Caco-2 (cell line): ENCODE measurements at regions not wholly inside any gene's neighbourhood (a gene's known extent, or its start where the extent isn't known, plus 50 kb on each side); places are given as distances from the start of the nearest gene placed in this dataset.

Source experiments
- BruUV-seq: library from RNA; stranded (reverse); fragments of 400-500 nt; replicated peaks from 2 replicates; lab custom pipeline; 2021; lab: Mats Ljungman, UMichigan
- CTCF ChIA-PET: fragments of 300-600 bp; sonication (Branson Sonifier 250); formaldehyde crosslinking; loops from one replicate; lab custom pipeline; 2022; ENCODE audit warnings: antibody characterized with exemption; lab: Charles Lee
- POLR2A ChIA-PET: fragments of 300-600 bp; sonication (Branson Sonifier 250); formaldehyde crosslinking; loops from one replicate; lab custom pipeline; 2022; ENCODE audit warnings: antibody characterized with exemption; lab: Charles Lee
- DNase-seq, 2 experiments: peaks; one replicate each; pipeline versions ENCODE4 v3.0.0 to v3.0.0-alpha.2; 2020 to 2022
- H3K27me3 ChIP-seq: replicated peaks from 2 replicates; pipeline ENCODE4 v1.6.0; 2011; ENCODE audit warnings: low read length; ENCODE audit not compliant: control insufficient read depth, insufficient read depth
- H3K36me3 ChIP-seq: 2 replicates; pipeline ENCODE4 v1.5.1; 2011; ENCODE audit warnings: low read length; ENCODE audit not compliant: control insufficient read depth, insufficient read depth
- H3K4me1 ChIP-seq: fragments of 250-450 bp; sonication (Bioruptor Pico); 2 replicates; pipeline ENCODE4 v1.5.1; 2020; ENCODE audit warnings: mild to moderate bottlenecking
- H3K4me3 ChIP-seq: 2 replicates; pipeline ENCODE4 v1.5.1; 2011; ENCODE audit warnings: low read depth, mild to moderate bottlenecking, control low read depth, low read length
- H3K9me3 ChIP-seq: fragments of 250-450 bp; sonication (Bioruptor Pico); 2 replicates; pipeline ENCODE4 v1.5.1; 2020; ENCODE audit warnings: mild to moderate bottlenecking, moderate library complexity
- H3K27ac Mint-ChIP-seq: one replicate; pipeline ENCODE4 v1.8.0; 2022; ENCODE audit warnings: mixed read lengths; ENCODE audit not compliant: unreplicated experiment
- H3K27me3 Mint-ChIP-seq: one replicate; pipeline ENCODE4 v1.8.0; 2022; ENCODE audit warnings: mixed read lengths; ENCODE audit not compliant: insufficient read depth, unreplicated experiment
- H3K36me3 Mint-ChIP-seq: one replicate; pipeline ENCODE4 v1.8.0; 2022; ENCODE audit warnings: mild to moderate bottlenecking, mixed read lengths; ENCODE audit not compliant: insufficient read depth, unreplicated experiment
- H3K4me1 Mint-ChIP-seq: one replicate; pipeline ENCODE4 v1.8.0; 2022; ENCODE audit warnings: low read depth, mixed read lengths; ENCODE audit not compliant: unreplicated experiment
- H3K4me3 Mint-ChIP-seq: one replicate; pipeline ENCODE4 v1.8.0; 2022; ENCODE audit warnings: mild to moderate bottlenecking, moderate library complexity, mixed read lengths; ENCODE audit not compliant: unreplicated experiment
- H3K9me3 Mint-ChIP-seq: one replicate; pipeline ENCODE4 v1.8.0; 2022; ENCODE audit warnings: mixed read lengths; ENCODE audit not compliant: unreplicated experiment
- CTCF ChIP-seq, 2 experiments: fragments of 200-600 bp in 1 of 2; IDR thresholded peaks; 1 replicate in 1 of 2; 2 replicates in 1 of 2; pipeline versions ENCODE4 v1.5.1 to v1.8.0; 2011 to 2022; ENCODE audit warnings: antibody characterized with exemption in 1 of 2, control low read depth in 1 of 2, inconsistent platforms in 1 of 2, low read depth in 1 of 2, low read length in 1 of 2, mild to moderate bottlenecking in 1 of 2, moderate library complexity in 1 of 2; ENCODE audit not compliant: insufficient read depth in 1 of 2, severe bottlenecking in 1 of 2, unreplicated experiment in 1 of 2
- intact Hi-C: fragments of 100-400 bp; cut with micrococcal nuclease; formaldehyde crosslinking; loops from one replicate; pipeline ENCODE4 v1.10.0; 2022; ENCODE audit not compliant: unreplicated experiment

GRCh38 chr12:105468464-105468863 is 138.0 kb downstream of the C12orf75 start:
- ChIA-PET CTCF (no interaction called here), POLR2A (no interaction called here)
- Histone ChIP-seq H3K4me1 (no peaks in the 10 kb centered on the region), H3K4me3 (no peak overlapping the region), H3K9me3 (no peaks in the 10 kb centered on the region), H3K27me3 (no peaks in the 10 kb centered on the region), H3K36me3 (no peaks in the 10 kb centered on the region)
- H3K36me3 Mint-ChIP-seq, result no peaks in the 10 kb centered on the region
- DNase-seq, result no peak
- peaks cover 13% of the 10 kb centered on the region for H3K4me1 Mint-ChIP-seq
- no peak for TF ChIP-seq CTCF (IDR thresholded peaks at IDR 0.05; ENCODE audit: insufficient read depth in 1 of 2, low read depth in 1 of 2, low read length in 1 of 2, severe bottlenecking in 1 of 2, unreplicated experiment in 1 of 2)
- no peak overlapping the region for H3K27ac Mint-ChIP-seq
- intact Hi-C loops, result no loop called here
- no peak overlapping the region for H3K4me3 Mint-ChIP-seq
- no TSS peak for BruUV-seq
- no peaks in the 10 kb centered on the region for H3K27me3 Mint-ChIP-seq
- no peaks in the 10 kb centered on the region for H3K9me3 Mint-ChIP-seq

- Mint-ChIP-seq H3K4me1 (peaks cover 13% of the 10 kb centered on the region), H3K27ac (no peak overlapping the region), H3K36me3 (no peaks in the 10 kb centered on the region), H3K9me3 (no peaks in the 10 kb centered on the region), H3K4me3 (no peak overlapping the region), H3K27me3 (no peaks in the 10 kb centered on the region)
- H3K4me3 ChIP-seq, result no peak overlapping the region
- TF ChIP-seq CTCF (IDR thresholded peaks at IDR 0.05; ENCODE audit: insufficient read depth in 1 of 2, low read depth in 1 of 2, low read length in 1 of 2, severe bottlenecking in 1 of 2, unreplicated experiment in 1 of 2), result no peak
- no peak for DNase-seq
- intact Hi-C loops, result no loop called here
- H3K27me3 ChIP-seq, result no peaks in the 10 kb centered on the region
- BruUV-seq, result no TSS peak
- no peaks in the 10 kb centered on the region for H3K9me3 ChIP-seq
- ChIA-PET POLR2A (no interaction called here), CTCF (no interaction called here)
- H3K4me1 ChIP-seq, result no peaks in the 10 kb centered on the region
- no peaks in the 10 kb centered on the region for H3K36me3 ChIP-seq
These were observed 138.7 kb downstream of the C12orf75 start for GRCh38 chr12:105469211-105469610.

GRCh38 chr12:105469701-105470100 is 139.2 kb downstream of the C12orf75 start:
- H3K4me3 Mint-ChIP-seq, result no peak overlapping the region
- BruUV-seq, result no TSS peak
- H3K9me3 Mint-ChIP-seq, result no peaks in the 10 kb centered on the region
- H3K4me1 ChIP-seq, result no peaks in the 10 kb centered on the region
- H3K36me3 ChIP-seq, result no peaks in the 10 kb centered on the region
- POLR2A ChIA-PET, result no interaction called here
- H3K27me3 ChIP-seq, result no peaks in the 10 kb centered on the region
- DNase-seq, result no peak
- H3K9me3 ChIP-seq, result no peaks in the 10 kb centered on the region
- CTCF ChIA-PET, result no interaction called here
- H3K4me1 Mint-ChIP-seq, result peaks cover 13% of the 10 kb centered on the region
- H3K27me3 Mint-ChIP-seq, result no peaks in the 10 kb centered on the region
- TF ChIP-seq CTCF (IDR thresholded peaks at IDR 0.05; ENCODE audit: insufficient read depth in 1 of 2, low read depth in 1 of 2, low read length in 1 of 2, severe bottlenecking in 1 of 2, unreplicated experiment in 1 of 2), result no peak
- H3K27ac Mint-ChIP-seq, result no peak overlapping the region
- intact Hi-C loops, result no loop called here
- no peak overlapping the region for H3K4me3 ChIP-seq
- H3K36me3 Mint-ChIP-seq, result no peaks in the 10 kb centered on the region
